MM.1S (cell line): ENCODE measurements at regions not wholly inside any gene's neighbourhood (a gene's known extent, or its start where the extent isn't known, plus 50 kb on each side); places are given as distances from the start of the nearest gene placed in this dataset.

Source experiments
- CTCF ChIP-seq: fragments of 300-600 bp; sonication (generic); IDR thresholded peaks from 2 replicates; pipeline ENCODE4 v1.5.1; 2016; ENCODE audit warnings: antibody characterized with exemption, low read length, mixed read lengths
- EZH2 ChIP-seq: fragments of 300-600 bp; sonication (generic); optimal IDR thresholded peaks from 2 replicates; pipeline ENCODE3; 2017; ENCODE audit warnings: low read depth, mild to moderate bottlenecking, antibody characterized with exemption, low read length, mixed read lengths
- EZH2phosphoT487 ChIP-seq: fragments of 300-600 bp; sonication (generic); IDR thresholded peaks from 2 replicates; pipeline ENCODE4 v1.6.1; 2018; ENCODE audit warnings: antibody characterized with exemption, low read length

GRCh38 chr10:112057072-112057471 is 126.5 kb downstream of the GPAM start:
- TF ChIP-seq CTCF (no peak), EZH2 (no peak), EZH2phosphoT487 (no peak)
